ENCODE measurements at regions not wholly inside any gene's neighbourhood (a gene's known extent, or its start where the extent isn't known, plus 50 kb on each side); places are given as distances from the start of the nearest gene placed in this dataset.

- DNase-seq (ENCODE audit: low read depth) = no peak
These were observed 156.0 kb upstream of the MAF start for GRCh38 chr16:79756571-79756970.

- DNase-seq (ENCODE audit: low read depth) = no peak
These were observed 154.0 kb upstream of the MAF start for GRCh38 chr16:79754501-79754900.

- no peak for DNase-seq (ENCODE audit: low read depth)
These were observed 153.5 kb upstream of the MAF start for GRCh38 chr16:79754081-79754480.

DNA sequence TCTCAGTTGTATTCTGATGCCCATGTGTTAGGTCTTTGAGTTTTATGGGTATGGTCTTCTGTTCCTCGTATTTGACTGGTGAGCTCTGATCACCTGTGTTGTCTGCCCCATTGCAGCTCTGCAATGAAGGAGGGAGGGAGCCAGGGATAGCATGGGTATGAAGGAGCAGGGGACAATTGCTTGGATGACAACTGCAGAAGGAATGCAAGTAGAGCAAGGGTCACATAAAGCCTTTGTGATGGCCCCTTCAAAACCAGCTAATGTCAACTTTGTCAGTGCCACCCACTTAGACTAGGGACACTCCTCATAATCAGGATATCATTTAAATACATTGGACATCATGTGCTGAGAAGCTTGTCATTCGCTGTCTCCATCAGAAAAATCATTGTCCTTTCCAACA lies 152.7 kb upstream of the MAF start:
- DNase-seq (ENCODE audit: low read depth) = no peak

DNA sequence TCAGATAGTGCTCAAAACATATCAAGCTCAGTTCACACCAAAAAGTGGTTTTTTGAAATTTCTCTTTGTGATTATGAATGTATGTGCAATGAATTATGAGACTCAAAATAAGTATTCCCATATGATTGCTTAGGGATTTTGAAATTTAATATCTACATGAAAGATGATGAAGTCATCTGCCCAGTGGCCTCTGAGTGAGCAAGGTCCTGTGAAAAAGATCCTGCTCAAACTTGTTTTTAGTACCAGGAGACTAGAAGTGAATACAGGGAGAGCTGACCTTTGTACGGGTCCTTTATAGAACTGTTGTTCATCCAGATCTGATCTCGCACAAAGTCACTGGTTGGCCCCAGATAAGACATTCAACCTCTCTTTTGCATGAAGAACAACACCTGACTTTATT lies 151.9 kb upstream of the MAF start:
- DNase-seq (ENCODE audit: low read depth) = no peak

DNA sequence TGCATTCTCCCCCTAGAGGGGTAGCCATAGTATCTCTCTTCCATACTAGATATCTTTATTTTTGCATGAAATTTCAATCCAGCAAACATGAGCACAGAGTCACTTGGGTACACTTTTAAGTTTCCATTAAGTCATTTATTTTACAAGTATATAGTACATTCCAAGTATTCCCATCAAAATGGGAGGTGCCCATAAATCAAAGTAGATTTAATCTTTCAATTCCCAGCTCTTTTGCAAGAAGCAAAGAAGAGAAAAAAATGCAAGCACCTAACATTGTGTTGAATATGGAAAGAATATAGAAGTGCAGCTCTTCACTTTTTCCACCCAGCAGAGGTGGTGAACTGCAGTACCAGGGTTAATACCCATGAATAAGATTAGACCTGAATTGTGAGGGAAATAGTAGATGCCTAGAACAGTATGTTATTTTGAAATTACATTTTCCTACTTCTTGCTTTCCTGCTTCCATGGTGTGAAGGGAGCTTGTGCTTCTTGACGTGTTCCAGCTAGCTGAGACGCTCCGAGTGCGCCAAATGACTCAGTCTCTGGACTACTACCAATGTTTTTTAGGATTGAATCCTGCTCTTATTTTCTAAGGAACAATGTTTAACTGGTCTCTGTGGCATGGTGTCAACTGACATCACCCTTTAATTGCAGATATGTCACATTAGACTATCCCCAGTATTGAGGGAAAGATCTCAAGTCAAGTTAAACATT lies 151.1 kb upstream of the MAF start:
- DNase-seq (ENCODE audit: low read depth) = no peak

GRCh38 chr16:79750311-79750710 lies 149.8 kb upstream of the MAF start:
- no peak for DNase-seq (ENCODE audit: low read depth)

DNA sequence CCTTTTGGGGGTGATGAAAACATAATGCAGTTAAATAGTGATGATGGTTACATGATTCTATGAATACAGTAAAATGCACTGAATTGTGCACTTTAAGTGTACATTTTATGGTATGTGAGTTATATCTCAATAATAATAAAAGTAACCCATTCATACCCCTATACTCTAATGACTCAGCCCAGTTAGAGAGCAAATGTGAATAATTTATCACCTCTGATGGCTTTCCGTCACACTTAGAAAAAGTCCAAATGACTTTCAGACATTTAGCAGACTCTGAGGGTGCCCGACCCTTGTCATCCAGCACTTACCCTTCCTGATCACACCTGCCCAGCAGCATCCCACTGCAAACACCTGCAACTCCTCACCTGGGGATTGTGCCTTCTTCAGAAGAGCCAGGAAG lies 148.1 kb upstream of the MAF start:
- DNase-seq (ENCODE audit: low read depth) = no peak

GRCh38 chr16:79747688-79748087 lies 147.2 kb upstream of the MAF start:
- DNase-seq (ENCODE audit: low read depth) = no peak

DNA sequence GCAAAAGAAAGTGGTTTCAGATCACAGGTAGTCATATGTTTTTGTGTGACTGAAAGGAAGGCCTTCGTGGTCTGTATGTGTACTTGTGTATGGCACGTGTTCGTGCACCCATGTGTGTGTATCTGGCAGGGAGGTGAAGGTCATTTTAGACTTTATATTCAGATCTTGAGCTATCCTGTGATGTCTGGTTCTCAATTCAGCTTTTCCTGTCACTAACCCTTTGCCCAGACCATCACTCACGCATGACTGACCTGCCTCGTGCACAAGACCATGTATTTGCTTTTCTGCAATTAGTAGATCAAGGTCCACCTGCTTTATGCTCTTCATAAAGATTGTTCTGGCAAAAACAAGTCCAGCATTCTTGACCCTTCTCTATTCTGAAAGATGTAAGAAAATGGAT lies 139.7 kb upstream of the MAF start:
- no peak for DNase-seq (ENCODE audit: low read depth)

- DNase-seq (ENCODE audit: low read depth) = no peak
These were observed 134.7 kb upstream of the MAF start for GRCh38 chr16:79735271-79735670.

DNA sequence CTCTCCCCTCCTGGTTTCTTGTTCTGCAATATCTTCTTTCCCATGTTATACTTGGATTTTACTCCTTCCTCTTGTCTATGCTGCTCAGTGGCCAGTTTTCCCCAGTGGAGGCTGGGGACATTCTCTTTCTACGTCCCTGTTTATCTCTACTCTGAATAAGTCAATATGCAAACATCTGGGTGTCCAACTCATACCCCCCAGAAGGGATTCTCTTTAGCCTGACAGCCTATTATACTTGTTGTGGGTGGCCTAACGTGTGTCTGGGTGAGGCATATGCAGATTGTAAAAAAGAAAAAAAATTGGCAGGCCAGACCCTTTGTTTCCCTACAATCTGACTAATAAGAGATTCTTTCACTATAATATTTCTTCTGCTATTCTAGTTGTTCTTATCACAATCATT lies 134.2 kb upstream of the MAF start:
- DNase-seq (ENCODE audit: low read depth) = no peak

DNA sequence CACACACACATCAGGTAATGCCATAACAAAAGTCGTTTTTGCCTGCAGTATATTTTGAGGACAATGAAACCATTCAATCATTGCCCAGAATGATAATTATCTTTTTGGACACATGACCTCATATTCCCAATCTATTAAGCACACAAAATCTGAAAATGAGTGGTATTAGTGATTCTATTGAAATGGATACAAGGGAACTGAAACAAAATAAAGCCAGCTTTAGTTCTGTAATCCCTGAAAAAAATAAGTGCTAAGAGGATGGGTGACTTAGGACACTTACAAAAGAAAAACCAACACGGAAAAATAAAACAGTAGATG lies 128.3 kb upstream of the MAF start:
- DNase-seq (ENCODE audit: low read depth) = no peak

- DNase-seq (ENCODE audit: low read depth) = no peak
These were observed 127.7 kb upstream of the MAF start for GRCh38 chr16:79728048-79728922.

DNA sequence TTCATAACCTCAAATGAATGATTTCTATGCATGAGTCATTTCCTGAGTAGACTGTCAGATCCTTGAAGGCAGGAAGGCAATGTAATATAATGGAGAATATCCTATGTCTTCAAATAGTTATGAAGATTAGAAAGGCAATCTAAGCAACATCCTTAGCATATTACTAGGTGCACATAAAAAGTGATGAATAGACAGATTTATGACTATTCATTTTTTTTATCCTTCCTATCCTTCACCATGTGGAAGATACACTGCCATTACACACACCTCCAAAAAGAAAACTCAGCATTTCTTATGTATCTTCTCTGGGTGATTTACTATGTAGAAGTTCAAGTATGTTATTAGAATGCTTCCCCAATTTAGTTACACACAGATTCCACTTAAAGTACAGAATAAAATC lies 126.4 kb upstream of the MAF start:
- DNase-seq (ENCODE audit: low read depth) = no peak

- DNase-seq (ENCODE audit: low read depth) = no peak
These were observed 124.5 kb upstream of the MAF start for GRCh38 chr16:79725051-79725450.

DNA sequence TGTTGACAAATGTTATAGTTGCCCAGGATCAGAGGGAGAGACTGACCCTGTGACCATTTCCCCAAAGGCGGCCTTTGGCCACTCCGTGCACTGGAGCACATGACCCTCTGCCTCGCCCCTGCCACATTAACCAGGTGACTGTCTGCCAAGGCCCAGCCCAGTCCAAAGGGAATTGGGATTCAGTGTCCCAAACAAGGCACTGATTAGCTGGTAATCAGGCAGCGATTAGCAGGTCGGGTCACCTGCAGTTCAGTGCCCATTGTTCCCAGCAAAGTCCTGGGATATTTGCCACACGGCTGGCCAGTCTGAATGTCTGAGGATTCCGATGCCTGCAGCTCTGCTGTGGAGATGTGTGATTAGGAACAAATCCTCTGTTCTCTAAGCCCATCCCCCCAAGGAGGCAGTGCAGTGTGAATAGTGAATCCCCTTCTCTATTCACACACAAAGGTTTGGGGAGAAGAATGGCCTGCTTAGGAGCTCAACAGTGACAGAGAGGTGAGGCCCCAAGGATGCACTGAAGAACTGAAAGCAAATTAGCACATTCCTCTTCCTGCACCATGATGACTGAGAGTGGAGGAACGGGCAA lies 123.1 kb upstream of the MAF start:
- DNase-seq (ENCODE audit: low read depth) = no peak

GRCh38 chr16:79721270-79721669 lies 120.7 kb upstream of the MAF start:
- DNase-seq (ENCODE audit: low read depth) = no peak

GRCh38 chr16:79717333-79718137 lies 117.0 kb upstream of the MAF start:
- DNase-seq (ENCODE audit: low read depth) = no peak

GRCh38 chr16:79716645-79717332 lies 116.3 kb upstream of the MAF start:
- DNase-seq (ENCODE audit: low read depth) = no peak

- no peak for DNase-seq (ENCODE audit: low read depth)
These were observed 114.5 kb upstream of the MAF start for GRCh38 chr16:79715061-79715460.

- DNase-seq (ENCODE audit: low read depth) = no peak
These were observed 113.9 kb upstream of the MAF start for GRCh38 chr16:79714440-79714839.

All from activated T-helper 1 cell treated with Interleukin-2 at 50 U/mL for 16 hours (primary cell).